ENCODE measurements at regions not wholly inside any gene's neighbourhood (a gene's known extent, or its start where the extent isn't known, plus 50 kb on each side); places are given as distances from the start of the nearest gene placed in this dataset.

DNA sequence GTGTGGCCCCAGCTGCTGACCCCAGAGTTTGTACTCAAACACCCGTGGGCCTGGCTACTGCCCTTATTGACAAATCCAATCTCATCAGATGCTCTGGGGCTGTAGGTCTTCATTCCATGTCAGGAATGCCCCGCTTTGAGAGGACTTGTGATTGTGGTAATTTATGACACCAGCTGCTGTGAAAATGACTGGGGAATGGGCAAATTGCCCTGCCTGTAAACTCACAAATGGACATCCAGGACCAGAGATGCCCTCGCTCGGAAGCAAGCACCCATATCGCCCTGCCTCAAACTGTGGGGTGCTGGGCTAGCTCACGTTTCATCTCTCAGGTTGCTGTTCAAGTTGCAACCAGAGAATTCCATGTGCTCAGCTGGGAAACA lies 225.9 kb upstream of the MAP3K1 start:
- TF ChIP-seq, protein P1, sequence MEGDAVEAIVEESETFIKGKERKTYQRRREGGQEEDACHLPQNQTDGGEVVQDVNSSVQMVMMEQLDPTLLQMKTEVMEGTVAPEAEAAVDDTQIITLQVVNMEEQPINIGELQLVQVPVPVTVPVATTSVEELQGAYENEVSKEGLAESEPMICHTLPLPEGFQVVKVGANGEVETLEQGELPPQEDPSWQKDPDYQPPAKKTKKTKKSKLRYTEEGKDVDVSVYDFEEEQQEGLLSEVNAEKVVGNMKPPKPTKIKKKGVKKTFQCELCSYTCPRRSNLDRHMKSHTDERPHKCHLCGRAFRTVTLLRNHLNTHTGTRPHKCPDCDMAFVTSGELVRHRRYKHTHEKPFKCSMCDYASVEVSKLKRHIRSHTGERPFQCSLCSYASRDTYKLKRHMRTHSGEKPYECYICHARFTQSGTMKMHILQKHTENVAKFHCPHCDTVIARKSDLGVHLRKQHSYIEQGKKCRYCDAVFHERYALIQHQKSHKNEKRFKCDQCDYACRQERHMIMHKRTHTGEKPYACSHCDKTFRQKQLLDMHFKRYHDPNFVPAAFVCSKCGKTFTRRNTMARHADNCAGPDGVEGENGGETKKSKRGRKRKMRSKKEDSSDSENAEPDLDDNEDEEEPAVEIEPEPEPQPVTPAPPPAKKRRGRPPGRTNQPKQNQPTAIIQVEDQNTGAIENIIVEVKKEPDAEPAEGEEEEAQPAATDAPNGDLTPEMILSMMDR (IDR thresholded peaks at IDR 0.05): no peak
- TF ChIP-seq POLR2A (IDR thresholded peaks at IDR 0.05): no peak

Data from prostate gland (tissue), 2 donors.